Hepatocyte (in vitro differentiated cells): ENCODE measurements at regions not wholly inside any gene's neighbourhood (a gene's known extent, or its start where the extent isn't known, plus 50 kb on each side); places are given as distances from the start of the nearest gene placed in this dataset.

Experiments
- EZH2phosphoT487 ChIP-seq: fragments of 200-600 bp; sonication (generic); IDR thresholded peaks from one replicate; pipeline ENCODE4 v1.6.1; 2018; ENCODE audit warnings: antibody characterized with exemption, mild to moderate bottlenecking, low read depth, moderate library complexity; ENCODE audit not compliant: unreplicated experiment, severe bottlenecking
- TF ChIP-seq, protein P1 (sequence below): fragments of 200-600 bp; sonication (generic); IDR thresholded peaks from 2 replicates; pipeline ENCODE4 v1.5.1; 2016; ENCODE audit warnings: antibody characterized with exemption, mild to moderate bottlenecking; ENCODE audit not compliant: poor library complexity

DNA sequence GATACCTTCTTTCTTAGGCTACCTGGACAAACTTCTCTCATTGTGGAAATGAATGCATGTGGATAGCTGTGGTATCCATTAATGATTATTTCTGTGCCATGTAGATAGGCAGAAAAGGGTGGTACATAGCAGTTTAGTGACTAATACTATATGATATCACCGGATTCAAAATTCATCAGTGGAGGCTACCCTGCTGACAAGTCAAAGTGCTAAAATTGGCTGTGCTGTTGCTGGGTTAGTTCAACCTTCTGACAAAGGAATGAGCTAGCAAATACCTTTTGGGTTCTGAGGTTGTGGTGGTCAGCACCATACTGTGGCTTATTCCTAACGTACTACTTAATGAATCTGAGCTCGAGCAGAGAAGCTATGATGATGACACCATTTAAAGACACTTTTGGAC, 109.1 kb downstream of the TFAP2B start:
- TF ChIP-seq, protein P1, sequence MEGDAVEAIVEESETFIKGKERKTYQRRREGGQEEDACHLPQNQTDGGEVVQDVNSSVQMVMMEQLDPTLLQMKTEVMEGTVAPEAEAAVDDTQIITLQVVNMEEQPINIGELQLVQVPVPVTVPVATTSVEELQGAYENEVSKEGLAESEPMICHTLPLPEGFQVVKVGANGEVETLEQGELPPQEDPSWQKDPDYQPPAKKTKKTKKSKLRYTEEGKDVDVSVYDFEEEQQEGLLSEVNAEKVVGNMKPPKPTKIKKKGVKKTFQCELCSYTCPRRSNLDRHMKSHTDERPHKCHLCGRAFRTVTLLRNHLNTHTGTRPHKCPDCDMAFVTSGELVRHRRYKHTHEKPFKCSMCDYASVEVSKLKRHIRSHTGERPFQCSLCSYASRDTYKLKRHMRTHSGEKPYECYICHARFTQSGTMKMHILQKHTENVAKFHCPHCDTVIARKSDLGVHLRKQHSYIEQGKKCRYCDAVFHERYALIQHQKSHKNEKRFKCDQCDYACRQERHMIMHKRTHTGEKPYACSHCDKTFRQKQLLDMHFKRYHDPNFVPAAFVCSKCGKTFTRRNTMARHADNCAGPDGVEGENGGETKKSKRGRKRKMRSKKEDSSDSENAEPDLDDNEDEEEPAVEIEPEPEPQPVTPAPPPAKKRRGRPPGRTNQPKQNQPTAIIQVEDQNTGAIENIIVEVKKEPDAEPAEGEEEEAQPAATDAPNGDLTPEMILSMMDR = no peak
- TF ChIP-seq EZH2phosphoT487 = no peak
